ENCODE measurements at regions not wholly inside any gene's neighbourhood (a gene's known extent, or its start where the extent isn't known, plus 50 kb on each side); places are given as distances from the start of the nearest gene placed in this dataset.
"Not testable (repeated sequence)": the region's sequence is repeated elsewhere in the genome, so short reads cannot be mapped to it uniquely, and the experiment has no call there.

GRCh38 chr9:102506406-102506805, 488.7 kb upstream of the CYLC2 start:
- DNase-seq, result no peak
- peaks cover 24% of the 10 kb centered on the region for H3K9me3 ChIP-seq (ENCODE audit: control insufficient read depth, low read length)
- Mint-ChIP-seq H3K4me1 (peaks cover 2% of the 10 kb centered on the region), H3K27ac (no peak overlapping the region), H3K27me3 (ENCODE audit: insufficient read depth) (no peaks in the 10 kb centered on the region), H3K4me3 (no peak overlapping the region), H3K36me3 (ENCODE audit: low read depth) (no peaks in the 10 kb centered on the region), H3K9me3 (no peaks in the 10 kb centered on the region)
- no peak for TF ChIP-seq CTCF (conservative IDR thresholded peaks at IDR 0.05)
- H3K4me1 ChIP-seq (ENCODE audit: control insufficient read depth, insufficient read depth, low read length), result no peaks in the 10 kb centered on the region
- H3K27me3 ChIP-seq (ENCODE audit: control insufficient read depth, insufficient read depth, low read length, poor library complexity, severe bottlenecking), result no peaks in the 10 kb centered on the region
- 33 to 81% methylated on average over 1 of the region's 1 CpG for WGBS, 2 experiments (ENCODE audit: insufficient coverage in 1 of 2, insufficient read length in 1 of 2)
- no peak overlapping the region for H3K27ac ChIP-seq (ENCODE audit: low read depth, low read length)
- no peaks in the 10 kb centered on the region for H3K36me3 ChIP-seq (ENCODE audit: control insufficient read depth, insufficient read depth, low read length)
- H3K4me3 ChIP-seq (ENCODE audit: low read length), result no peak overlapping the region
- no peak overlapping the region for H3K9ac ChIP-seq (ENCODE audit: extremely low read depth, low read length, poor library complexity, severe bottlenecking)

GRCh38 chr9:102499468-102499867, 495.7 kb upstream of the CYLC2 start:
- Mint-ChIP-seq H3K9me3 (peaks cover 2% of the 10 kb centered on the region), H3K27me3 (ENCODE audit: insufficient read depth) (no peaks in the 10 kb centered on the region), H3K4me1 (peaks cover 2% of the 10 kb centered on the region), H3K36me3 (ENCODE audit: low read depth) (no peaks in the 10 kb centered on the region), H3K27ac (no peak overlapping the region), H3K4me3 (no peak overlapping the region)
- TF ChIP-seq CTCF (conservative IDR thresholded peaks at IDR 0.05), result no peak
- H3K9me3 ChIP-seq (ENCODE audit: control insufficient read depth, low read length), result peaks cover 50% of the 10 kb centered on the region
- H3K27me3 ChIP-seq (ENCODE audit: control insufficient read depth, insufficient read depth, low read length, poor library complexity, severe bottlenecking), result no peaks in the 10 kb centered on the region
- no peak overlapping the region for H3K4me3 ChIP-seq (ENCODE audit: low read length)
- H3K9ac ChIP-seq (ENCODE audit: extremely low read depth, low read length, poor library complexity, severe bottlenecking), result no peak overlapping the region
- no peak overlapping the region for H3K27ac ChIP-seq (ENCODE audit: low read depth, low read length)
- H3K36me3 ChIP-seq (ENCODE audit: control insufficient read depth, insufficient read depth, low read length), result no peaks in the 10 kb centered on the region
- no peak for DNase-seq
- no peaks in the 10 kb centered on the region for H3K4me1 ChIP-seq (ENCODE audit: control insufficient read depth, insufficient read depth, low read length)
- no CpG with 5 or more reads among the region's 1 CpG for WGBS, 2 experiments (ENCODE audit: insufficient coverage in 1 of 2, insufficient read length in 1 of 2)

DNA sequence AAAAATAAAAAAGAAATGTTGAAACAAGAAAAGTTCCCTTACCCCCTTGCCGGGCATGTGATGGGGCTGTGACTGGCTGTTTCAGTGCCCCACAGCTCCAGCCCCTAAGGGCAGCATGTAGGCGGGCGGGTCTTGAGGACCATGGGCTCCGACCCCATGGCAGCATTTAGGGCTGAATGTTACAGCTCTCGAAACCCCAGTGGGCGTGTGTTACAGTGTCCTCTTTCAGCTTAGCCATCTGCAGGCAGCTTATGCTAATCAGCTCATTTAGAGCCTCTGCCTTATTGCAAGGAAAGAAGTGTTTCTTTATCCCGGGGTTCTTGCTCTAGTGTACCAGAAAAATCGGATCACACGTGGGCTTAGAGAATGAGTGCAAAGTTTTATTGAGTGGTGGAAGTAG, 497.4 kb upstream of the CYLC2 start:
- 88 to 96% methylated on average over 4 to 9 of the region's 9 CpGs for WGBS, 2 experiments (ENCODE audit: insufficient coverage in 1 of 2, insufficient read length in 1 of 2)
- H3K4me3 ChIP-seq (ENCODE audit: low read length), result no peak overlapping the region
- no peaks in the 10 kb centered on the region for H3K27me3 Mint-ChIP-seq (ENCODE audit: insufficient read depth)
- H3K4me1 Mint-ChIP-seq, result no peaks in the 10 kb centered on the region
- peaks cover 2% of the 10 kb centered on the region for H3K9me3 Mint-ChIP-seq
- no peaks in the 10 kb centered on the region for H3K36me3 ChIP-seq (ENCODE audit: control insufficient read depth, insufficient read depth, low read length)
- peaks cover 50% of the 10 kb centered on the region for H3K9me3 ChIP-seq (ENCODE audit: control insufficient read depth, low read length)
- no peaks in the 10 kb centered on the region for H3K36me3 Mint-ChIP-seq (ENCODE audit: low read depth)
- H3K27ac Mint-ChIP-seq, result no peak overlapping the region
- H3K27me3 ChIP-seq (ENCODE audit: control insufficient read depth, insufficient read depth, low read length, poor library complexity, severe bottlenecking), result no peaks in the 10 kb centered on the region
- DNase-seq, result no peak
- H3K4me3 Mint-ChIP-seq, result no peak overlapping the region
- H3K27ac ChIP-seq (ENCODE audit: low read depth, low read length), result no peak overlapping the region
- TF ChIP-seq CTCF (conservative IDR thresholded peaks at IDR 0.05), result no peak
- H3K4me1 ChIP-seq (ENCODE audit: control insufficient read depth, insufficient read depth, low read length), result no peaks in the 10 kb centered on the region
- no peak overlapping the region for H3K9ac ChIP-seq (ENCODE audit: extremely low read depth, low read length, poor library complexity, severe bottlenecking)

DNA sequence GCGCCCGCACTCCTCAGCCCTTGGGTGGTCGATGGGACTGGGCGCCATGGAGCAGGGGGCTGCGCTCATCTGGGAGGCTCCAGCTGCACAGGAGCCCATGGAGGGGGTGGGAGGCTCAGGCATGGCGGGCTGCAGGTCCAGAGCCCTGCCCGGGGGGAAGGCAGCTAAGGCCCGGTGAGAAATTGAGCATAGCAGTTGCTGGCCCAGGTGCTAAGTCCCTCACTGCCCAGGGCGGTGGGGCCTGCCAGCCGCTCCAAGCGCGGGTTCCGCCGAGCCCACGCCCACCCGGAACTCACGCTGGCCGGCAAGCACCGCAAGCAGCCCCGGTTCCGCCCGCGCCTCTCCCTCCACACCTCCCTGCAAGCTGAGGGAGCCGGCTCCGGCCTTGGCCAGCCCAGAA, 508.2 kb upstream of the CYLC2 start:
- not testable (repeated sequence) for H3K9ac ChIP-seq (ENCODE audit: extremely low read depth, low read length, poor library complexity, severe bottlenecking); H3K27ac Mint-ChIP-seq; H3K4me1 ChIP-seq (ENCODE audit: control insufficient read depth, insufficient read depth, low read length); H3K36me3 ChIP-seq (ENCODE audit: control insufficient read depth, insufficient read depth, low read length); H3K4me1 Mint-ChIP-seq; H3K27me3 ChIP-seq (ENCODE audit: control insufficient read depth, insufficient read depth, low read length, poor library complexity, severe bottlenecking); H3K36me3 Mint-ChIP-seq (ENCODE audit: low read depth); H3K4me3 Mint-ChIP-seq; H3K9me3 Mint-ChIP-seq; H3K4me3 ChIP-seq (ENCODE audit: low read length); H3K27me3 Mint-ChIP-seq (ENCODE audit: insufficient read depth); H3K27ac ChIP-seq (ENCODE audit: low read depth, low read length); DNase-seq
- peaks cover 17% of the 10 kb centered on the region for H3K9me3 ChIP-seq (ENCODE audit: control insufficient read depth, low read length)
- 91% methylated on average over 25 of the region's 25 CpGs; no CpG with 5 or more reads in 1 of the 2 experiments for WGBS, 2 experiments (ENCODE audit: insufficient coverage in 1 of 2, insufficient read length in 1 of 2)
